ENCODE measurements at regions not wholly inside any gene's neighbourhood (a gene's known extent, or its start where the extent isn't known, plus 50 kb on each side); places are given as distances from the start of the nearest gene placed in this dataset.

DNA sequence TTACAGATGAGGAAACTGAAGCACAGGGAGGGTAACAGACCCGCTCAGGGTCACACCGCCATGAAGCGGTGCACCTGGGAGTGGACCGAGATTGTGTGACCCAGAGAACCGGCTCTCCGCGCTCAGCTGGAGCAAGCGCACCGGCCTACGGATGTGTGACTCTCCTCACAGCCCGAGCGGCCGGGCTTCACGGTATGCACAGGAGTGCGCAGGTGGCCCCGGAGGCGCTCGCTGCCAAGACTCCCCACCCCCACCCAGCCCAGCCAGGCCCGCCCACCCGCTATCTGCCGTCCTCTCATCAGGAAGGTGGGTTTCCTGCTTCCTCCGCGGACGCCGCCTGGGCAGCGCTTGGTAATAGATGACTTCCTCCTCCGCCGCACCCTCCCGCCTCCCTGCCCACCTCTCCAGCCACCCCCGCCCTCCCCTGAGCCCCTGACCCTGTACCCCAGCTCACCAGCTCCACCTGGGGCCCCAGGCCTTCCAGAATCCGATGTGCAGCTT lies 110.7 kb downstream of the NCOR2 start:
- DNase-seq, result no peak

DNA sequence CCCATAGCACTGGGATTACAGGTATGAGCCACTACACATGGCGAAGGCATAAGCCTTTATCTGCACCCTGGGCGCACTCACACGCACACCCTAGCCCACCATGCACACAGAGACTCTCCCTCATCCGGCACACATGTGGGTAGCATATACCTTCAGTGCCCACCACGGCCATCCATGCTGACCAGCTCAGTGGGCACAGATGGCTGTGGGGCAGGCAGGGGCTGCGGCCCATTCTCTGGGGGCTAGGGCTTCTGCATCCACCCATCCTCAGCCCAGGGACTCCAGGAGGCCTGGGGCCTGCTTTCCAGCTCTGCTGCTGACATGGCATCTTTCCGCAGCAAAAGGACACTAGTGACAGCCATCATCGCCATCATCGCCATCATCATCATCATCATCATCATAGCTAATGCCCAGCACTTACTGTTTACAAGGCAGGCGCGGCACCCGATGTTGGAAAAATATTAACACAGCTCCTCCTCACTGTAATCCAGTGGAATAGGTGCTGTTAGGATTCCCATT lies 111.2 kb downstream of the NCOR2 start:
- DNase-seq, result no peak

DNA sequence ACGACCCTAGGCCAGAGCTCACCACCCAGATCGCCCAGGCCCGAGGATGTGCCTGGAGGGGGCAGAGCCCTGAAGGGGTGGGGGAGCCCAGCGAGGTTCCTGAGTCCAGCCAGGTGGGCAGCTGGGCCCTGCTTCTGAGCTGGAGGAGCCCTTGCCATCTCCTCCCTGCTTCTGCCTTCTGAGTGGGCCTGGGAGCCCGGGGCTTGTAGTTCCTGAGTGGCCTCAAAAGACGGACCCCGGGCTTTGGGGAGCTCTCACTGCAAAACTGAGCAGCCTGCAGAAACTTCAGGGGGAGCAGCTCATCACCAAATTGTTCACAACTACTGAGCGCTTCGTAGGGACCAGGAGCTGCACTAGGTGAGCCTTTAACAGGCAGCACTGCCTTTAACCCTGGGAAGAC lies 112.1 kb downstream of the NCOR2 start:
- no peak for DNase-seq

DNA sequence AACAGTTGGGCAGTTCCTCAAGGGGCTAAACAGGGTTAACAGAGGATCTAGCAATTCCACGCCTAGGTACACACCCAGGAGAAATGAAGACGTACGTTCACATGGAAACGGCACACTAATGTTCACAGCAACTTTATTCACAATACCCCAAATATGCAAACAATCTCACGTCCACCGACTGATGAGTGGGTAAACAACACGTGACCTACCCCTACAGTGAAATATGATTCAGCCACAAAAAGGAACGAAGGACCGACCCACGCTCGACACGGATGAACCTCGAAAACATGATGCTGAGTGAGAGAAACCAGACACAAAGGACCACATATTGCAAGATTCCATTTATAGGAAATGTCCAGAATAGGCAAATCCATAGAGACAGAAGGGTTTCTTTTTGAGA lies 112.7 kb downstream of the NCOR2 start:
- no peak for DNase-seq

DNA sequence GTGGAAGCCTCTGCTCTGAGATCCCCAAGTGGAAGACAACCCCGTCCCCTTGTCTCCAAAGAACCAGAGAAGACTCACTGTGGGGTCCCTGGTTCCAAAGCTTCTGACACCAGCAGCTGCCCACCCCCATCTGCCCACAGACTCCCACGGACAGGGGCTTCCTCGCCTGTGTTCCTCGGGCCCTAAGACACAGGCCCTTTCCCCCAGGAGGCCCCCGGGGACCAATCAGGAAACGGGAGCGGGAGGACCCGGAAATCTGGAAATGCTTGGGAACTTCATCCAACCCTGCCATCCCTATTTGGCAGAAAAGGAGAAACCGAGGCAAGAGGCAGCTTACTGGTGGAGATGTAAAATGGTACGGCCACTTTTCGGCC lies 113.1 kb downstream of the NCOR2 start:
- DNase-seq, result no peak

DNA sequence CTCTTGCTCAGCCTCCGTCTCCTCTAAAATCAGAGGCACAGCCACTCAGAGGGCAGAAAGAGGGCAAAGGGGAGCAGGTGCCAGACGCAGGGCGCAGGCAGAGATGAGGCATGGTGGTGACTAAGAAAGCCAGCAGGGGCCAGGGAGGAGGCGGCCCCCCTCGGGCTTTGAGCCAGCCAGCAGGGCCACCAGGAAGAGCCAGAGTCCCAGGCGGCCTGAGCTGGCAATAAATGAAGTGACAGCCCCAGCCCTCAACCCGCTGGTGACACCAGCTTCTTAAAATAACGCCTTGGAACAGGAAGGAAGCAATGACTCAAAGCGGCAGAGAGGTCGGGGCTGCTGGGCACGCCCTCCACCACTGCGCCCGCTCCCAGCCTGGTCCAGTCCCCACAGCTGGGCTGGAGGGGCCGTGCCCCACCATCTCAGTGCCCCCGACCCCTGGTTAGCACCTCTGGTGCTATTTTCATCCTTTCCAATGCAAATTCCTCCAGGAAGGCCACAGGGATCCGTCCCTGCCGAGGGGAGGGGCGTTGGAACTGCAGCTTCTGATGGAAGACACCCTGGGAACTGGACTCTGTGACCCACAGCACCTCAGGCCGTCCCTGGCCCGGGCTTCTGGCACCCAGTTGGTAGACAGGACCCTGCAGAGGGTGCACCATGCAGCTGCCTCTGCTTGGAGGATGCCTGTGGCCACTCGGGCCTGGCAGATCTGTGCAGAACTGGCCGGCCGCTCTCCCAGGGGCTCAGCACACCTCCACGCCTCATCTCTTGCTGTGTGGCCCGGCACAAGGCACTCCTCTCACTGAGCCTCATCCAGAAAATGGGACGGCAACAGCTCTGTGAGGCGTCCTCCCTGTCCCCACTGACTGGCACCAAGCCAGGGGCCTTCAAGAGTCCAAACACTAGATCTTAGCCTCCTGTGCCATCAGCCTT lies 113.7 kb downstream of the NCOR2 start:
- DNase-seq, result peak; percentile 83

DNA sequence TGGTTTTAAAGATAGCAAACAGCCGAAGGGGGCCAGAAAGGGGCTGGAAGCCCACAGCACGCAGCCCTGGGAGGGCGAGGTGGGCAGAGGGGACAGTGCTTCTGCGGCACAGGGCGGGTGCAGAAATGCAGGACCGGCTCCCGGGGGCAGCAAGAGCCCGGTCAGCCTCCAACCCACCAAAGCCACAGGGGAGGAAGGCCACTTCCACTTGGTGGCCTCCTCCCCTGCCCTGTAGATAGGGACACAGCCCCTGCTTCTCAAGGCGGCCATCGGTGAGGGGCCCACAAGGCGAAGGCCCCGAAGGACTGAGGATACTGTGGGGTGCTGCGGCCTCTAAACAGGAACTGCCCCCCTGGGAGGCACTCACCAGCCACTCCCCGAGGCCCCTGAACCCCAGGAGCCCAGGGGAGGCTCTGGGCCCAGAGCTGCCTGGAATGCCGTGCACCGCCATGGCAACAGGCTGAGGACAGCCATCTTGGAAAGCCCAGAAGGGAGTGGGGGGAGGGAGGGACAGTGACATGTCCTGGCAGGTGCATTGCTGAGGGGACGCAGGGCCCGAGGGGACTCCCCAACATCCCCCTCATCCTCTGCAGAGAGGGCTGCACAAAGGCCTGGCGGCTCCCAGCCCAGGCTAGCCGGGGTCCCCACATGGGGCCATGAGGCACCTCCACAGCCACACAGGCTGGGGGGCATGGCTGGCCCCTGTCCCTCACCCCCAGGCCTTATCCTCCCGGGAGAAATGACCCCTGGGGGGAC lies 114.7 kb downstream of the NCOR2 start:
- DNase-seq, result no peak

DNA sequence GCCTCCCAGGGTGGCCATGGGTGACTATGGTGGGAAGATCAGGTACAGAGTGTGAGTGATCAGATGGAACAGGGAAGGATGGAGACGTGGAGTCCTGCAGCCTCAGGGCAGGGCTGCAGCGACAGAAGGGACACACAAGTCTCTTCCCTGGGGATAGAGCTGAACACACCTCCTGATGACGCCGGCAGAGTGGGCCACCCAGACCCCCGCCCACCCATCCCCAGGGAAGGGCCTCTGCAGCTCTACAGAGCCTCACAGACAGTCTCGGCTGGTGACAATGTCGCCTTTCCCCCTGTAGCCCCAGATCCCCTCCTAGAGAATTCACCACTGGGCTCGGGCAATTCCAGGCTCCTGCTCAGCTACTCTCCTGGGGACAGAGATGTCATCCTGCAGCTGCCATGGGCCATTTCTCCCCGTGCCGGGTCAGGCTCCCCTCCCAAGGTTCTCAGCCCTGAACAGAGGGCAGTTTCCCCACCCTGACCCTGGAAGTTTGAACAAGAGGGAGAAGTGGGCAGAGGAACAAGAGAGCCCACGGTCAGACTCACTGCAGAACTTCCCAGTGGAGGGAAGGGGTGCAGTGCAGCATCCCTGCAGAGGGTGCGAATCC lies 115.7 kb downstream of the NCOR2 start:
- no peak for DNase-seq

DNA sequence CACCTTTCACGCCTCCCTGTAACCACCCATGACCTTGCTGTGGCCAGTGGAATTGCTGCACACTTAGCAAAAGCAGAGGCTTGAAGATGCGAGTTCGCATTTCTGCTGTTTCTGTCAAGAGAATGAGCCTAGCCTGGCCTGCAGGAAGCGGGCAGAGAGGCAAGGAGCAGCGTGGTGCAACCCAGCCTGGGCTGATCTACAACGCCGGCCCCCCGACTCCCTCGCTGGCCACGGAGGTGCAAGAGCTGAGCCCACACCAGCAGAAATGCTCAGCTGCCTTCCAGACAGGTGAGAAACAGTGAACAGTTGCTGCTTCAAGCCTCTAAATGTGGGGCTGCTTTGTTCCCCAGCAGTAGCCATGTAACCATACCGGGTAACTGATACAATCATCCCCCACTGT lies 116.4 kb downstream of the NCOR2 start:
- no peak for DNase-seq

DNA sequence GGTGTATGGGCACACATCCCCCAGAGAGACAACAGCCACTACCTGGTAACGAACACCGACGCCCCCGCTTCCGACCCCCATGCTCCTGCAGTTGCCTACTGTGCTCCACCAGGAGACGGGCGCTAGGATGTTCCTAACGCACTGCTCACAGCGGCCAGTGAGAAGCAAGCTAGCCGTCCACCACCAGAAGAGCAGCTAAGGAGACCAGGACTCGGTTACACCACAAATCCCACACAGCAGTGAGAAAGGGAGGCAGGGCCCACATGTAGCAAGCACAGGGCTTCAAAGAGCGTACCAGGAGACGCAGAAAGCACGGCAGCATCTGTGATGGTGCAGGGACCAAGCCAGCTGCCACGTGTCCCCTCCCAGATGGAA lies 117.0 kb downstream of the NCOR2 start:
- no peak for DNase-seq

DNA sequence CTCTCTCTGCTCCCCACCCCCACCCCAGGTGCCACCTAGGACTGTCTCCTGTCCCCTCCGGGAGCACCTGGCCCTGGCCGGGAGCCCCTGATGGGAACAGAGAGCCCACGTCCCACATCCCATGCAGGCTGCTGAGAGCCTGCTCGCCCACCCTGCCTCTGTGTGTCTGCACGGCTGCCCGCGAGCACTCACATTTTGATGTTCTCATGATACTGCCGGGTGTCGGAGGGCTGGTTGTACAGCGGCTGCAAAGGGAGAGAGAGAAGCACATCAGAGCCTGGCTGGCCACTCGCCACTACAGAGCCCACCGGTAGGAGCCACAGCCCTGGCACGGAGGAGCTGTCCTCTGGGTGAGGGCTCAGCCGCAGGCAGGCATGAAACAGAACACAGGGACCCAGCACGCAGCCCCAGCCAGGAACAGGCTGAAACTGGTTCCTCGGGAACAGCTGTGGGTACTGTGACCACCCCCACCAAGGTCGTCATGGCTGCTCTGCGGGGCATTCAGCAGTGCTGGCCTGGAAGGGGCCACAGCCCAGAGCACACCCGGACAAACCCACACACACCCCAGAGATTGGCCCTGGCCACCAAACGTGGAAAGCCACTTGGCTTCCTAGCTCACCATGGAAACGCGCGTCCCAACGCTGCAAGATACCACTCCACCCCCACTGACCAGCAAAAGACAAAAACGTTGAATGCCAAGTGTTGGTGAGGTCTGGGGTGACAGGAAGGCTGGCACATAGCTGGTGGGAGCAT lies 117.6 kb downstream of the NCOR2 start:
- DNase-seq, result no peak

DNA sequence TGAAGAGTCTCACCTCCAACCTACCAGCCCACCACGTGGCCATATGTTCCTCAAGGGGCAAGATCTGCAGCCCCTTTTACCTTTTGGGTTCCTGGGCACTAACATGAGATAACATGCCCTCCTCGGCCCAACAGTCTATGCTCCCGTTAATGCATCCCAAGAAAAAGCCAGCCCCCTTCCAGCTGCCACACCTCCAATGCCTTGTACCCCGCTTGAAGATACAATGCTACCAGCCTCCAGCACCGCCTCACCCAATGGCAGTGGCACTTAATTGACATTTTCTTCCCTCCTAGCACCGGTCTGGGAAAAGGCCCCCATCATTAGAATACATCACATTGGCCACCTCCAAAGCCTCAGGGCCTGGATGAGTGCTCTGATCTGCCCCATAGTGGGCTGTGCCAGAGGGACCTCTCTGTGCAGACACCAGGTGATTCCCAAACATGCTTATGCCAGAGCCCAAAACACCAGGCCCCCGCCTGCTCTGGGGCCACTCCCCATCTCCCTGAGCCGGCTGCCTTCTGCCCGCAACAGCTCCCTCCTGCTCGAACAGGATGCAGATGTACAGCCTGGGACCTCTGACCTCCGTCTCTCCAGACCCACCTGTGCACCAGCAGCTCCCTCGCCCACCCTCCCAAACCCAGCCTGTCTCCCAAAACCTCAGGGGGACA lies 118.3 kb downstream of the NCOR2 start:
- no peak for DNase-seq

DNA sequence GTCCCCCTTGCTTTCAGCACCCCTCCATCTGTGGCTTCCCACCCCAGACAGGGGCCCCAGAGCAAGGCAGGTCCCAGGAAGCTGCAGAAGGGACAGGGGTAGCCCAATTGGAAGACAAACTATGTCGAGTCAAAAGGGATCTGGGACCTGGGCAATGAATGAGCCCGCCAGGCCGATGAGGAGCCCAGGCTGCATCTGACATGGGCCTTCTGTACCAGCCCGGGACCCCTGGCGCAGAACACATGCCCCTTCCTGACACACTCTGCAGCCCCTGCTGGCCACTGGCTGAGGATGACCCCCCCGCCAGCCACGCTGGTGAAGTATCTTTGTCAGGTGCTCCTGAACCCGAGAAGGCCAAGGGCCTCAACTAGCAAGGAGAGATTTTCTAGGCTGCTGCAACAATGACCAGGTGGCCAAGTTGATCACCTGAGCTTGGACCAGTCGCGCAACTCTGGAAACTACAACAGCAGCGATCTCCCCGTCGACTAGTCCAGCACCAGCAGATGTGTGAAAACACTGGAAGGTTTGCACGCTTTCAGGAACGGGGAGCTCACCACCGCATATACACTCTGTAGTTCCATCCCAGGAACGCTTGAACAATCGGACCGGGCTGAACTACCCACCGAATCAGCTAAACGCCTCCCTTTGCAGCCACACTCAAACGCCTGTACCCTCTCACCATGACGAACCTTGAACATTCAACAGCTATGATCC lies 119.0 kb downstream of the NCOR2 start:
- no peak for DNase-seq

DNA sequence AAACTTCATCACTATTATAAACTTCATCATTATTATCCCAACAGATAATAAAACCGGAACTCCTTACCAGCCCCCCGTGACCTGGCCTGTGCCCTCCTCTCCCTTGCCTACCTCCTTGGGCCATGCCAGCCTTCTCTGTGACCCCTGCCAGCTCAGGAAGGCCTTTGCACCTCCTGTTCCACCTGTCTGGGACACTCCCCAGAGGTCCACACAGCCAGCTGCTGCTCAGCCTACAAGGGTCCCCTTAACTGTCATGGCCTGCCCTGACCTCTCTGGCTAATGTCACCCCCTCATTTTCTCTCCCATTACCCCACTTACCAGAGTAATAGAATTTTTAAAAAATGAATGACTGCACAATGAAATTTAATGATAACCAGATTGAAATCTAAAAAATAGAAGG lies 121.0 kb downstream of the NCOR2 start:
- no peak for DNase-seq

DNA sequence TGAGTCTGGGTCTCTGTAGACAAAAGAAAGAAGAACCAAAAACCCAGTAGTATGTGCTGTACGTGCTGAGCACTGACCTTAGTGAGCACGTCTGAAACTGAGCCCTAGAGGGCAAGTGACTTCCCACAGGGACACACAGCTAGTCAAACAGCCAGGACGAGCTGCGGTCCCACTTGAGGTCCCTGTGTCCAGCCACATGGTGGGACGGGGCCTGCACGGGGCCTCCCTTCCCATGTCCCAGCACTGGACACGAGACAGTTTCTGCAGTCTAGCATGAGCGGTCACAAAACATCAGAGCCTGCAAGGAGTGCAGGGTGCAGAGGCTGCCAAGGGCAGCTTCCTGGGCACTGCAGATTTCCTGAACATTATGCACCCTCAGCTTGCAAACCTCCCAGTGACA lies 121.6 kb downstream of the NCOR2 start:
- no peak for DNase-seq

DNA sequence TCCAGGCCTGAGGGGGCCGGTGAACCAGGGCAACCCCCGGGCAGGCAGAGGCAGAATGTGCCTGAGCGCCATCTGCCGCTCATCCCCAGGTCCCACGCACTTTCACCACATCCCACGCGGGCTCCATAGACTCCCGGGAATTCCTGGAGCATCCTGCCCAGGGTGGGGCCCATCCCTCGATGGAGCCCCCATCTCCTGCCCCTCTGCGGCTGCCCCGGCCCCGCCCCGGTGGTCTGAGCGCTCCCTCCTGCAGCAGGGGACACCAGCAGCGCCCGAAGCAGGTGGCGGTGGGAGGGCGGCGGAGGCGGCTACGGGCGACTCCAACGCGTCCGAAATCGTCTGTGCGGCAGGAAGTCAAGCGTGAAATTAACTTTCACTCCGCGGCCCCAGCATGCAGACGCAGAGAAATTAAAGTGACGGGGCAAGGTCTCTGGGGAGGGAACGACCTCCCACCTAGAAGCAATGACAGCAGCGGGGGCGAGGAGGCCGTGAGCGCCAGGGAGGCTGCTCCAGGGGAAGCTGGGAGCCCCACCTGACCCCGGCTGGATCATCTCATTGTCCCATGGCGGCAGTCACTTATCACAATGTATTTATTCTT lies 122.2 kb downstream of the NCOR2 start:
- no peak for DNase-seq

DNA sequence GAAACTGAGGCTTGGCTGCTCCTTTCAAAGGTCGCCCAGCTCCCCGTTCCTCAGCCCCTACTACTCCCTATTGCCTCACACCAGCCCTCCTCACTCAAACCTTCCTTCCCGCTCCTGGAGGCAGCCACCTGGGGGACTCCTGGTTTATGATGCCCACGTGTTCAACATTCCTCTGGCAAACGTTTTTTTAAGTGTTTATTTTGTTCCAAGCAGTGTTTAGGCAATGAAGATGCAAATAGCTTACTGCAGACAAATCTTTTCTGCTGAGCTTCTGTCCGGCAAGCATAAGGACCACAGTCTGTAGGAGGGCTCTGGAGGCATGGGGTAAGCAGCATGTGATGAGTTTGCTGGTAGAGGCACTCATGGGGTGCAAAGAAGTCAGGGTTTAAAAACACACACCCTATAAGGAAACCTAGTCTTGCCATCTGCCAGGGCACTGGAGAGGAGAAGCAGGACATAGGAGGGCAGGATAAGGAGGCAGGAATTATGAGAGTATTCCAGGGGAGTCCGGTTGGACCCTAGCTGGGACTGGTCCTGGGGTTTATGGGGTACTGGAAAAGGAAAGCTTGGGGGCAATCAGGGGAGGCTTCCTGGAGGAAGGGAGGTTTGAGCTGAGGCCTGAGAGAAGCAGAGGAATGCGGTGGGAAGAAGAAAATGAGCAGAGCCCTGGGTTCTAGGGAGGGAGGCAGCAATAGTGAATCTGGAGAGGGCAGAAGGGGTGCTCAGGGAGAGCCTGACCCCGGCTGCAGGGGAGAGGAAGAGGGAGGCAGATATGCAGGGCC lies 123.3 kb downstream of the NCOR2 start:
- no peak for DNase-seq

DNA sequence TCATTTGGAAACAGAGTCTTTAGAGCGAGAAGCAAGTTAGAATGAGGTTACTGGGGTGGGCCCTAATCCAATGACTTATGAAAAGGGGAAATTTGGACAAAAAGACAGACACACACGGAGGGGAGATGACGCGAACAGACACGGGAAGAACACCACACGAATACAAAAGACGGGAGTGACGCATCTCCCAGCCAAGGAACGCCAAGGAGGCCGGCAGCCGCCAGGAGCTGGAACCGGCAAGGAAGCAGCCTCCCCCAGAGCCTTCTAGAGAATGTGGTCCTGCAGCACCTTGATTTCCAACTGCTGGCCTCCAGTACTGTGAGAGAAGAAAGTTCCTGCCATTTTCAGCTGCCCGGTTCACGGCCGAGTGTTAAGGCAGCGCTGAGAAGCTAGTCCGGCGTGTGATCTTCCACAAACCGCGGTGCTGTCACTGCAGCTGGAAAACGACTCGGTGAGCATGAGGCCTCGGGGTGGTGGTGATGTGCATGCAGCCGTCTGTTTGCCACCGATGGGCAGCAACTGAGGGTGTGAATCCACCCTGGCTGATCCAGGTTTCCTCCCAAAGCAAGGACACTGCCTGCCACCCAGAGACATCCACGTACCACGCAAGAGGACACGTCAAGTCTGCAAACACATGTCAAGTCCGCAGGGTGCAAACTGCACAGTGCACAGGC lies 124.5 kb downstream of the NCOR2 start:
- DNase-seq, result no peak

DNA sequence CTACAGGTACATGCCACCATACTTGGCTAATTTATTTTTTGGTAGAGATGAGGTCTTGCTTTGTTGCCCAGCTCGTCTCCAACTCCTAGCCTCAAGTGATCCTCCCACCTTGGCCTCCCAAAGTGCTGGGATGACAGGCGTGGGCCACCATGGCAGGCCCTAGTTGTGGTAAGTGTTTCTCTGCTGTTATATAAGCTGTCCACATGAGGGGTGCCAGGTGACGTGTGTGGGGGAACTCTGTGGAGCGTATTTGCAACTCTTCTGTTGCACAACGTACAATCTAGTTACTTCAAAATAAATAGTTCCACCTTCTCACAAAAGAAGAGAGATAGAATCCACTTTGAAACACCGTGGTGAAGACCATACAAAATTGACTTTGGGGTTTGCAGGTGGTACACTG lies 125.1 kb downstream of the NCOR2 start:
- DNase-seq, result no peak

Measured in left hindlimb (tissue), 1 donor.